GM12878 (cell line): ENCODE measurements at regions not wholly inside any gene's neighbourhood (a gene's known extent, or its start where the extent isn't known, plus 50 kb on each side); places are given as distances from the start of the nearest gene placed in this dataset.

Source experiments
- ATAC-seq: fragments of 200-7000 bp; cut with Tn5 transposase; 3 replicates; pipeline ENCODE4 v1.9.1; 2020; ENCODE audit warnings: mild to moderate bottlenecking, moderate library complexity
- BruUV-seq: library from RNA; stranded (reverse); fragments of 400-500 nt; replicated peaks from 2 replicates; lab custom pipeline; 2021; lab: Mats Ljungman, UMichigan
- CTCF ChIA-PET: fragments of 300-600 bp; sonication (Branson Sonifier 250); formaldehyde crosslinking; extraction: SDS; loops from one replicate; lab custom pipeline; 2021; ENCODE audit warnings: inconsistent platforms; lab: Yijun Ruan, JAX
- POLR2A ChIA-PET: fragments of 350-600 bp; formaldehyde crosslinking; extraction: SDS; loops from one replicate; lab custom pipeline; 2021; ENCODE audit warnings: inconsistent platforms; lab: Charles Lee
- RAD21 ChIA-PET: fragments of 300-600 bp; sonication (Branson Sonifier 250); formaldehyde crosslinking; loops from one replicate; lab custom pipeline; 2023; ENCODE audit warnings: antibody characterized with exemption; ENCODE audit not compliant: unreplicated experiment; lab: Charles Lee
- SMC1A ChIA-PET: fragments of 300-600 bp; sonication (Branson Sonifier 250); formaldehyde crosslinking; loops from one replicate; lab custom pipeline; 2023; ENCODE audit not compliant: unreplicated experiment, uncharacterized antibody; lab: Charles Lee
- DNase-seq: peaks from one replicate; pipeline ENCODE4 v3.0.0-alpha.2; 2011; ENCODE audit warnings: low read depth, low spot score
- FAIRE-seq: peaks from 3 replicates; lab custom pipeline; 2011; peaks lifted over from hg19 to GRCh38; lab: Jason Lieb, UNC
- H2AFZ ChIP-seq: 2 replicates; pipeline ENCODE4 v1.6.0; 2011; ENCODE audit warnings: low read depth, low read length, control low read depth; ENCODE audit not compliant: control insufficient read depth
- H3K27ac ChIP-seq: 2 replicates; pipeline ENCODE4 v1.5.1; 2011; ENCODE audit warnings: control low read depth; ENCODE audit not compliant: control insufficient read depth, insufficient read depth
- H3K27me3 ChIP-seq, 2 experiments: replicated peaks in 1 of 2; 2 replicates each; pipeline versions ENCODE4 v1.6.0 to v1.6.1; 2011; ENCODE audit warnings: low read length in 1 of 2; ENCODE audit not compliant: control insufficient read depth in 2 of 2, insufficient read depth in 2 of 2
- H3K36me3 ChIP-seq, 2 experiments: 2 replicates each; pipeline ENCODE4 v1.5.1; 2011; ENCODE audit warnings: low read length in 1 of 2; ENCODE audit not compliant: control insufficient read depth in 2 of 2, insufficient read depth in 2 of 2
- H3K4me1 ChIP-seq: 2 replicates; pipeline ENCODE4 v1.6.1; 2011; ENCODE audit warnings: mild to moderate bottlenecking, low read length, moderate library complexity, mixed read lengths; ENCODE audit not compliant: control insufficient read depth, insufficient read depth
- H3K4me2 ChIP-seq: 2 replicates; pipeline ENCODE4 v1.6.0; 2011; ENCODE audit warnings: control low read depth; ENCODE audit not compliant: control insufficient read depth, insufficient read depth
- H3K4me3 ChIP-seq: fragments of 200-600 bp; sonication (generic); 2 replicates; pipeline ENCODE4 v1.5.1; 2016
- H3K79me2 ChIP-seq: 2 replicates; pipeline ENCODE4 v1.6.0; 2011; ENCODE audit warnings: low read length; ENCODE audit not compliant: control insufficient read depth, insufficient read depth
- H3K9ac ChIP-seq: 2 replicates; pipeline ENCODE4 v1.8.0; 2011; ENCODE audit warnings: low read length, control low read depth, mixed read lengths; ENCODE audit not compliant: control insufficient read depth, insufficient read depth
- H3K9me3 ChIP-seq: replicated peaks from 3 replicates; pipeline ENCODE4 v1.5.1; 2011; ENCODE audit warnings: mild to moderate bottlenecking, low read length; ENCODE audit not compliant: control insufficient read depth, insufficient read depth
- H4K20me1 ChIP-seq: 2 replicates; pipeline ENCODE4 v1.6.0; 2011; ENCODE audit not compliant: control insufficient read depth, insufficient read depth
- E4F1 ChIP-seq: fragments of 450-650 bp; IDR thresholded peaks from 2 replicates; pipeline ENCODE4 v1.6.1; 2018; ENCODE audit warnings: borderline replicate concordance, mild to moderate bottlenecking; ENCODE audit not compliant: partially characterized antibody
- EED ChIP-seq: sonication (generic); IDR thresholded peaks from 2 replicates; pipeline ENCODE4 v1.6.1; 2016; ENCODE audit warnings: antibody characterized with exemption, low read depth
- NFYB ChIP-seq: IDR thresholded peaks from 2 replicates; pipeline ENCODE4 v1.6.1; 2011; ENCODE audit warnings: low read depth, mild to moderate bottlenecking, low read length, improper control_type of control experiment, moderate library complexity; ENCODE audit not compliant: insufficient read depth
- PAX5 ChIP-seq: IDR thresholded peaks from 2 replicates; pipeline ENCODE4 v1.6.1; 2011; ENCODE audit warnings: low read depth, low read length, borderline replicate concordance
- POLR2AphosphoS2 ChIP-seq: IDR thresholded peaks from 2 replicates; pipeline ENCODE4 v1.6.1; 2011; ENCODE audit warnings: low read depth, mild to moderate bottlenecking, low read length, improper control_type of control experiment, moderate library complexity
- RFX5 ChIP-seq: IDR thresholded peaks from 2 replicates; pipeline ENCODE4 v1.6.1; 2011; ENCODE audit warnings: low read depth, low read length, improper control_type of control experiment
- SPI1 ChIP-seq: IDR thresholded peaks from 2 replicates; pipeline ENCODE4 v1.6.1; 2011; ENCODE audit warnings: low read depth, mild to moderate bottlenecking, low read length, moderate library complexity, borderline replicate concordance; ENCODE audit not compliant: insufficient read depth
- SRF ChIP-seq, 2 experiments: IDR thresholded peaks; 2 replicates each; pipeline ENCODE4 v1.6.1; 2011; ENCODE audit warnings: low read depth in 2 of 2, low read length in 2 of 2, mild to moderate bottlenecking in 1 of 2, moderate library complexity in 1 of 2
- SUPT20H ChIP-seq: IDR thresholded peaks from 2 replicates; pipeline ENCODE4 v1.6.1; 2011; ENCODE audit warnings: low read depth, mild to moderate bottlenecking, low read length, moderate library complexity, borderline replicate concordance; ENCODE audit not compliant: control insufficient read depth
- SUZ12 ChIP-seq: fragments of 200-600 bp; sonication (generic); IDR thresholded peaks from one replicate; pipeline ENCODE4 v1.6.1; 2018; ENCODE audit warnings: antibody characterized with exemption, mild to moderate bottlenecking; ENCODE audit not compliant: unreplicated experiment
- ZBTB33 ChIP-seq: fragments of 450-650 bp; IDR thresholded peaks from 2 replicates; pipeline ENCODE4 v1.6.1; 2017; ENCODE audit warnings: mild to moderate bottlenecking
- WGBS: methylation state at CpG from one replicate; pipeline ENCODE4 v1.1.6; 2016; ENCODE audit warnings: low lambda C conversion rate; ENCODE audit not compliant: insufficient replicate concordance, insufficient coverage; ENCODE audit errors: missing lambda C conversion rate; 5-methylcytosine and 5-hydroxymethylcytosine counted together
- in situ Hi-C: fragments of 300-500 bp; cut with MboI; formaldehyde crosslinking; loops from 9 replicates; pipeline ENCODE4 v1.14.3; 2018; ENCODE audit warnings: mixed read lengths
- intact Hi-C: fragments of 100-400 bp; cut with micrococcal nuclease; formaldehyde crosslinking; loops from one replicate; pipeline ENCODE4 v1.14.2; 2022; ENCODE audit not compliant: unreplicated experiment

GRCh38 chr6:147678253-147678652 lies 169.8 kb downstream of the SAMD5 start (continued):
- TF ChIP-seq SUPT20H (no peak), POLR2AphosphoS2 (no peak), ZBTB33 (no peak)

- no TSS peak for BruUV-seq
- H3K9ac ChIP-seq: no peak overlapping the region
- no peaks in the 10 kb centered on the region for H3K79me2 ChIP-seq
- TF ChIP-seq PAX5: no peak
- TF ChIP-seq SRF (IDR thresholded peaks at IDR 0.05; ENCODE audit: low read depth in 2 of 2, low read length in 2 of 2): no peak
- TF ChIP-seq SPI1: no peak
- TF ChIP-seq RFX5: no peak
- no peak for TF ChIP-seq E4F1
- no peak for TF ChIP-seq NFYB
- no peak for TF ChIP-seq SUZ12
- no peak for TF ChIP-seq POLR2AphosphoS2
- no peak for TF ChIP-seq EED
- TF ChIP-seq, all 136 proteins: peak for 0
- POLR2A ChIA-PET: no interaction called here
- RAD21 ChIA-PET: no interaction called here
- Histone ChIP-seq H3K4me2 (no peak overlapping the region), H2AFZ (no peak overlapping the region), H3K36me3 (no peaks in the 10 kb centered on the region), H3K4me3 (no peak overlapping the region), H3K9me3 (no peaks in the 10 kb centered on the region), H3K27ac (no peak overlapping the region), H4K20me1 (no peaks in the 10 kb centered on the region), H3K4me1 (no peaks in the 10 kb centered on the region), H3K27me3 (no peaks in the 10 kb centered on the region)
- in situ Hi-C loops (no loop called here), intact Hi-C loops (no loop called here)
- DNase-seq: no peak
- no peak for ATAC-seq
- no peak for FAIRE-seq
- CTCF ChIA-PET: no interaction called here
- SMC1A ChIA-PET: no interaction called here
- WGBS: 94% methylated on average over 4 of the region's 4 CpGs
Measured at GRCh38 chr6:147684906-147685305, 176.4 kb downstream of the SAMD5 start.
